ENCODE measurements at regions not wholly inside any gene's neighbourhood (a gene's known extent, or its start where the extent isn't known, plus 50 kb on each side); places are given as distances from the start of the nearest gene placed in this dataset.

- H3K9me3 ChIP-seq = peaks cover 0 to 28% (median 12%) of the 10 kb centered on the region in 11 donors
- H3K27ac ChIP-seq = no peak overlapping the region
- no peaks in the 10 kb centered on the region for H3K27me3 ChIP-seq
- no peaks in the 10 kb centered on the region for H3K4me1 ChIP-seq
- no peak for TF ChIP-seq CTCF (IDR thresholded peaks at IDR 0.05)
- no peak overlapping the region for H3K4me3 ChIP-seq
- DNase-seq (no peak), ATAC-seq (no peak)
- intact Hi-C loops (cut with DNase I) = no loop called here
- 97 to 98% methylated on average over 2 of the region's 2 CpGs for WGBS, 2 donors
- no peaks in the 10 kb centered on the region for H3K36me3 ChIP-seq
These were observed 828.2 kb downstream of the ADGRL2 start for GRCh38 chr1:82628887-82629286.

- peaks cover 0 to 29% (median 12%) of the 10 kb centered on the region in 11 donors for H3K9me3 ChIP-seq
- no peak for ATAC-seq
- no peak for TF ChIP-seq CTCF (IDR thresholded peaks at IDR 0.05)
These were observed 824.8 kb downstream of the ADGRL2 start for GRCh38 chr1:82625537-82625936.

GRCh38 chr1:82621076-82621475, 820.3 kb downstream of the ADGRL2 start:
- no peaks in the 10 kb centered on the region for H3K4me1 ChIP-seq
- no peaks in the 10 kb centered on the region for H3K27me3 ChIP-seq
- no peak overlapping the region for H3K27ac ChIP-seq
- intact Hi-C loops (cut with DNase I) = no loop called here
- no peak for TF ChIP-seq CTCF (IDR thresholded peaks at IDR 0.05)
- no peaks in the 10 kb centered on the region for H3K36me3 ChIP-seq
- WGBS, 2 donors = 90% methylated on average over 5 of the region's 5 CpGs
- peaks cover 0 to 20% (median 11%) of the 10 kb centered on the region in 11 donors for H3K9me3 ChIP-seq
- ATAC-seq (no peak), DNase-seq (no peak)
- no peak overlapping the region for H3K4me3 ChIP-seq

More at GRCh38 chr1:82625537-82625936, 824.8 kb downstream of the ADGRL2 start:
- no peaks in the 10 kb centered on the region for H3K36me3 ChIP-seq
- H3K27me3 ChIP-seq = no peaks in the 10 kb centered on the region
- intact Hi-C loops (cut with DNase I) = no loop called here
- DNase-seq = no peak
- WGBS, 2 donors = 86 to 93% methylated on average over 1 of the region's 1 CpG
- H3K27ac ChIP-seq = no peak overlapping the region
- no peak overlapping the region for H3K4me3 ChIP-seq
- H3K4me1 ChIP-seq = no peaks in the 10 kb centered on the region

GRCh38 chr1:82614090-82614489, 813.4 kb downstream of the ADGRL2 start:
- intact Hi-C loops (cut with DNase I) = no loop called here
- Histone ChIP-seq H3K9me3 (no peaks in the 10 kb centered on the region), H3K36me3 (no peaks in the 10 kb centered on the region), H3K4me1 (no peaks in the 10 kb centered on the region), H3K27ac (no peak overlapping the region), H3K27me3 (no peaks in the 10 kb centered on the region), H3K4me3 (no peak overlapping the region)
- no peak for TF ChIP-seq CTCF (IDR thresholded peaks at IDR 0.05)
- no peak for ATAC-seq
- DNase-seq = no peak
- WGBS, 2 donors = 34 to 43% methylated on average over 1 of the region's 1 CpG
